Transverse colon (tissue), 4 donors: ENCODE measurements at regions not wholly inside any gene's neighbourhood (a gene's known extent, or its start where the extent isn't known, plus 50 kb on each side); places are given as distances from the start of the nearest gene placed in this dataset.

Experiments
- DNase-seq: peaks from one replicate; pipeline ENCODE4 v3.0.0-alpha.2; 2019
- H3K27ac ChIP-seq, 4 donors: fragments of 200-600 bp; sonication (generic); 2 replicates each; pipeline ENCODE4 v1.5.1; 2016 to 2018; ENCODE audit warnings: inconsistent platforms in 4 of 4
- H3K27me3 ChIP-seq: fragments of 200-600 bp; sonication (generic); 2 replicates; pipeline ENCODE4 v1.5.1; 2017; ENCODE audit warnings: inconsistent platforms
- H3K36me3 ChIP-seq, 4 donors: fragments of 200-600 bp; sonication (generic); 2 replicates each; pipeline ENCODE4 v1.5.1; 2017 to 2019; ENCODE audit warnings: inconsistent platforms in 4 of 4
- H3K4me1 ChIP-seq, 4 donors: fragments of 200-600 bp; sonication (generic); 2 replicates each; pipeline ENCODE4 v1.5.1; 2017 to 2020; ENCODE audit warnings: inconsistent platforms in 4 of 4
- H3K4me3 ChIP-seq, 4 donors: fragments of 200-600 bp; sonication (generic); 1 replicate in 1 of 4; 2 replicates in 3 of 4; pipeline versions ENCODE4 v1.5.1 to v1.6.1; 2017 to 2019; ENCODE audit warnings: inconsistent platforms in 4 of 4
- H3K9me3 ChIP-seq, 2 donors: fragments of 200-600 bp; sonication (generic); 2 replicates each; pipeline ENCODE4 v1.5.1; 2017 to 2019; ENCODE audit warnings: inconsistent platforms in 2 of 2
- EP300 ChIP-seq: sonication (generic); formaldehyde crosslinking; IDR thresholded peaks from one replicate; pipeline ENCODE4 v1.6.1; 2017; ENCODE audit warnings: antibody characterized with exemption, low read depth
- POLR2A ChIP-seq: fragments of 450-650 bp; IDR thresholded peaks from one replicate; pipeline ENCODE4 v1.6.1; 2016; ENCODE audit warnings: antibody characterized with exemption, mild to moderate bottlenecking, moderate library complexity
- POLR2AphosphoS5 ChIP-seq, 3 donors: sonication (generic); formaldehyde crosslinking; IDR thresholded peaks; one replicate each; pipeline ENCODE4 v1.6.1; 2016; ENCODE audit warnings: antibody characterized with exemption in 3 of 3
- WGBS, 2 donors: methylation state at CpG; one replicate each; pipeline ENCODE4 v1.1.5; 2018; ENCODE audit warnings: low coverage in 1 of 2; 5-methylcytosine and 5-hydroxymethylcytosine counted together
- in situ Hi-C, 4 donors: fragments of 200-750 bp; cut with MboI; loops; one replicate each; pipeline versions ENCODE4 v1.15.0 to v1.15.1; 2017; ENCODE audit warnings: low sequenced_read_pairs in 3 of 4, low pct_ligation_motif_present in 1 of 4, low pct_unique_long_range_greater_than_20kb in 1 of 4
- intact Hi-C: fragments of 100-400 bp; cut with DNase I; formaldehyde crosslinking; loops from one replicate; pipeline ENCODE4 v1.15.1; 2023; ENCODE audit warnings: low total_unique reads
- TF ChIP-seq, protein P1 (sequence below), 5 experiments: fragments of 200-600 bp in 3 of 5; fragments of 450-650 bp in 2 of 5; sonication (generic) in 3 of 5; IDR thresholded peaks; 1 replicate in 2 of 5; 2 replicates in 3 of 5; pipeline ENCODE4 v1.5.1; 2016 to 2017; ENCODE audit warnings: antibody characterized with exemption in 5 of 5, inconsistent platforms in 3 of 5, mild to moderate bottlenecking in 2 of 5, moderate library complexity in 1 of 5

GRCh38 chr2:164054651-164055050 is 318.8 kb upstream of the FIGN start:
- no peak for DNase-seq
- WGBS, 2 donors: 74 to 80% methylated on average over 2 to 5 of the region's 5 CpGs
- intact Hi-C loops: no loop called here
- Histone ChIP-seq H3K27me3 (no peaks in the 10 kb centered on the region), H3K4me1 (no peaks in the 10 kb centered on the region), H3K4me3 (no peak overlapping the region), H3K27ac (no peak overlapping the region), H3K9me3 (no peaks in the 10 kb centered on the region), H3K36me3 (no peaks in the 10 kb centered on the region)
- TF ChIP-seq POLR2A (no peak), POLR2AphosphoS5 (IDR thresholded peaks at IDR 0.05) (no peak), EP300 (no peak)
- TF ChIP-seq, protein P1, sequence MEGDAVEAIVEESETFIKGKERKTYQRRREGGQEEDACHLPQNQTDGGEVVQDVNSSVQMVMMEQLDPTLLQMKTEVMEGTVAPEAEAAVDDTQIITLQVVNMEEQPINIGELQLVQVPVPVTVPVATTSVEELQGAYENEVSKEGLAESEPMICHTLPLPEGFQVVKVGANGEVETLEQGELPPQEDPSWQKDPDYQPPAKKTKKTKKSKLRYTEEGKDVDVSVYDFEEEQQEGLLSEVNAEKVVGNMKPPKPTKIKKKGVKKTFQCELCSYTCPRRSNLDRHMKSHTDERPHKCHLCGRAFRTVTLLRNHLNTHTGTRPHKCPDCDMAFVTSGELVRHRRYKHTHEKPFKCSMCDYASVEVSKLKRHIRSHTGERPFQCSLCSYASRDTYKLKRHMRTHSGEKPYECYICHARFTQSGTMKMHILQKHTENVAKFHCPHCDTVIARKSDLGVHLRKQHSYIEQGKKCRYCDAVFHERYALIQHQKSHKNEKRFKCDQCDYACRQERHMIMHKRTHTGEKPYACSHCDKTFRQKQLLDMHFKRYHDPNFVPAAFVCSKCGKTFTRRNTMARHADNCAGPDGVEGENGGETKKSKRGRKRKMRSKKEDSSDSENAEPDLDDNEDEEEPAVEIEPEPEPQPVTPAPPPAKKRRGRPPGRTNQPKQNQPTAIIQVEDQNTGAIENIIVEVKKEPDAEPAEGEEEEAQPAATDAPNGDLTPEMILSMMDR (IDR thresholded peaks at IDR 0.05): no peak
- in situ Hi-C loops: no loop called here

DNA sequence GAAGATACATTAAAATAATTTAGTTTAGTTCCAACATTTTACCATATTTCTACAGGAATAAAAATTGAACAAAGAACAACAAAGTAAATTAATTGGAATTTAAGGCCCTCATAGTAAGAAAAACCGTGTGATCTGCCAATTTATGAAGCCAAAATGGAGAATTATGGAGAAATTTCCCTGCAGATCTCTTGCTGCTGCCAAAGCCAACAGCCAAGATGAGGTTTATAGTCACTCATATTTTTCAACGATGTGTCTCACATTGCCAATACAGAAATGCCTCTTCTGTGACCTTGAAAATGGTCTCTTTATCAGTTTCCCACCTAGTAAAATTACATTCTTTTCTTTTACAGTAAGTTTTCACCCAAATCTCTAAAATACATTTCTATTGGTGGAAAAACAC is 317.2 kb upstream of the FIGN start:
- intact Hi-C loops (no loop called here), in situ Hi-C loops (no loop called here)
- TF ChIP-seq, protein P1 (IDR thresholded peaks at IDR 0.05): no peak
- TF ChIP-seq EP300 (no peak), POLR2A (no peak), POLR2AphosphoS5 (IDR thresholded peaks at IDR 0.05) (no peak)
- H3K27ac ChIP-seq: no peak overlapping the region
- WGBS, 2 donors: 31 to 56% methylated on average over 2 of the region's 2 CpGs
- no peaks in the 10 kb centered on the region for H3K27me3 ChIP-seq
- DNase-seq: no peak
- H3K36me3 ChIP-seq: no peaks in the 10 kb centered on the region
- H3K9me3 ChIP-seq: no peaks in the 10 kb centered on the region
- no peak overlapping the region for H3K4me3 ChIP-seq
- H3K4me1 ChIP-seq: no peaks in the 10 kb centered on the region

DNA sequence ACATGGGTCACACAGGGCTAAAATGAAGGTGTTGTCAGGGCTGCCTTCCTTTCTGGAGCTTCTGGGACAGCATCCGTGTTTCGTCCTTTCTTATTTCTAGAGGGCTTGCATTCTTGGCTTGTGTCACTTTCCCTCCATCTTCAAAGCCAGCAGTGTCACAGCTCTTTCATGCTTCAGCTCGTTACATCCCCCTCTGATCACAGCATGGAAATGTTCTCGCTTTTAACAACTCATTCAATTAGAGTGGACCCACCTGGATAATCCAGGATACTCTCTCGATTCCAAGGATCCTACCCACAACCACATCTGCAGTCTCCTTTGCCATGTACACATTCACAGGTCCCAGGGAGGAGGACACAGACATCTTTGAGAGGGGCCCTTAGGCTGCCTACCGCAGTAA is 316.2 kb upstream of the FIGN start:
- WGBS, 2 donors: 76 to 81% methylated on average over 6 of the region's 6 CpGs

DNA sequence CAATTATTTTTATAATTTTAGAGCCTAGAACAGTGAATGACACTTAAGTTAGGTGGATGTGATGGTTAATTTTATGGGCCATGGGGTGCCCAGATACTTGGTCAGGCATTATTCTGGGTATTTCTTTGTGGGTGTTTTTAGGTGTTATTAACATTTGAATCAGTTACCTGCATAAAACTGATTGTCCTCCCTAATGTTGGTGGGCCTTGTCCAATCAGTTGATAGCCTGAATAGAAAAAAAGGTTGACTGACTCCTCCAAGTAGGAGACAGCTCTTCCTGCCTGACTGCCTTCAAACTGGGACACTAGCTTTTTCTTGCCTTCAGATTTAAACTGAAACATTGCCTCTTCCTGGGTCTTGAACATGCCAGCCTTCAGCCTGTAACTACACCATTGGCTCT is 312.9 kb upstream of the FIGN start:
- in situ Hi-C loops (no loop called here), intact Hi-C loops (no loop called here)
- DNase-seq: no peak
- Histone ChIP-seq H3K27ac (no peak overlapping the region), H3K4me1 (no peaks in the 10 kb centered on the region), H3K27me3 (no peaks in the 10 kb centered on the region), H3K36me3 (no peaks in the 10 kb centered on the region), H3K9me3 (no peaks in the 10 kb centered on the region), H3K4me3 (no peak overlapping the region)
- TF ChIP-seq, protein P1 (IDR thresholded peaks at IDR 0.05): no peak
- TF ChIP-seq EP300 (no peak), POLR2AphosphoS5 (IDR thresholded peaks at IDR 0.05) (no peak), POLR2A (no peak)

More for the DNA sequence above, 316.2 kb upstream of the FIGN start:
- H3K9me3 ChIP-seq: no peaks in the 10 kb centered on the region
- no peaks in the 10 kb centered on the region for H3K27me3 ChIP-seq
- H3K4me1 ChIP-seq: no peaks in the 10 kb centered on the region
- no peaks in the 10 kb centered on the region for H3K36me3 ChIP-seq
- TF ChIP-seq POLR2A: no peak
- no peak for TF ChIP-seq POLR2AphosphoS5 (IDR thresholded peaks at IDR 0.05)
- TF ChIP-seq, protein P1 (IDR thresholded peaks at IDR 0.05): no peak
- no peak for TF ChIP-seq EP300
- intact Hi-C loops: no loop called here
- no peak overlapping the region for H3K27ac ChIP-seq
- no peak for DNase-seq
- in situ Hi-C loops: no loop called here
- no peak overlapping the region for H3K4me3 ChIP-seq
